GM12878 (cell line): ENCODE measurements at regions not wholly inside any gene's neighbourhood (a gene's known extent, or its start where the extent isn't known, plus 50 kb on each side); places are given as distances from the start of the nearest gene placed in this dataset.

ENCODE experiments used
- ASH2L ChIP-seq: fragments of 300-600, 200-600 bp; sonication (generic); IDR thresholded peaks from 2 replicates; pipeline ENCODE4 v1.6.1; 2017; ENCODE audit warnings: low read depth, mild to moderate bottlenecking, borderline replicate concordance
- BHLHE40 ChIP-seq, 2 experiments: fragments of 450-650 bp in 1 of 2; IDR thresholded peaks; 2 replicates each; pipeline ENCODE4 v1.6.1; 2011 to 2017; ENCODE audit warnings: low read depth in 2 of 2, borderline replicate concordance in 1 of 2, improper control_type of control experiment in 1 of 2, low read length in 1 of 2, mild to moderate bottlenecking in 1 of 2
- CREB1 ChIP-seq: IDR thresholded peaks from 2 replicates; pipeline ENCODE4 v1.6.1; 2012; ENCODE audit warnings: low read depth, mild to moderate bottlenecking, inconsistent platforms
- FOXM1 ChIP-seq: IDR thresholded peaks from 2 replicates; pipeline ENCODE4 v1.6.1; 2012; ENCODE audit warnings: low read depth, mild to moderate bottlenecking, inconsistent platforms, low read length, moderate library complexity
- IKZF2 ChIP-seq, 2 experiments: fragments of 450-650 bp; IDR thresholded peaks; 2 replicates each; pipeline ENCODE4 v1.6.1; 2017; ENCODE audit warnings: mild to moderate bottlenecking in 2 of 2, moderate library complexity in 2 of 2
- KDM1A ChIP-seq: fragments of 200-600 bp; sonication (generic); IDR thresholded peaks from 2 replicates; pipeline ENCODE4 v1.6.1; 2016; ENCODE audit warnings: borderline replicate concordance
- NRF1 ChIP-seq: conservative IDR thresholded peaks from 2 replicates; pipeline ENCODE4 v1.6.1; 2011; ENCODE audit warnings: mild to moderate bottlenecking, low read depth, low read length, improper control_type of control experiment
- POU2F2 ChIP-seq: IDR thresholded peaks from 3 replicates; pipeline ENCODE4 v1.6.1; 2011; ENCODE audit warnings: low read depth, mild to moderate bottlenecking, low read length, borderline replicate concordance
- RFX5 ChIP-seq: IDR thresholded peaks from 2 replicates; pipeline ENCODE4 v1.6.1; 2011; ENCODE audit warnings: low read depth, low read length, improper control_type of control experiment
- SRF ChIP-seq, 2 experiments: IDR thresholded peaks; 2 replicates each; pipeline ENCODE4 v1.6.1; 2011; ENCODE audit warnings: low read depth in 2 of 2, low read length in 2 of 2, mild to moderate bottlenecking in 1 of 2, moderate library complexity in 1 of 2
- TBL1XR1 ChIP-seq: IDR thresholded peaks from 2 replicates; pipeline ENCODE4 v1.6.1; 2012; ENCODE audit warnings: low read depth, low read length, improper control_type of control experiment
- ZSCAN29 ChIP-seq: fragments of 450-650 bp; IDR thresholded peaks from 2 replicates; pipeline ENCODE4 v1.6.1; 2017; ENCODE audit warnings: mild to moderate bottlenecking, moderate library complexity
- TF ChIP-seq, protein P1 (sequence below): IDR thresholded peaks from 2 replicates; pipeline ENCODE4 v1.6.1; 2011; ENCODE audit warnings: low read depth, low read length, improper control_type of control experiment, borderline replicate concordance
- TF ChIP-seq, protein P2 (sequence below), 3 experiments: IDR thresholded peaks in 2 of 3; conservative IDR thresholded peaks in 1 of 3; 2 replicates each; pipeline ENCODE4 v1.5.1; 2011; ENCODE audit warnings: low read depth in 3 of 3, low read length in 3 of 3, mild to moderate bottlenecking in 3 of 3, control low read depth in 2 of 3, moderate library complexity in 2 of 3, inconsistent platforms in 1 of 3, mixed read lengths in 1 of 3; ENCODE audit not compliant: control insufficient read depth in 2 of 3, insufficient read depth in 1 of 3; ENCODE audit errors: extremely low read depth in 1 of 3

DNA sequence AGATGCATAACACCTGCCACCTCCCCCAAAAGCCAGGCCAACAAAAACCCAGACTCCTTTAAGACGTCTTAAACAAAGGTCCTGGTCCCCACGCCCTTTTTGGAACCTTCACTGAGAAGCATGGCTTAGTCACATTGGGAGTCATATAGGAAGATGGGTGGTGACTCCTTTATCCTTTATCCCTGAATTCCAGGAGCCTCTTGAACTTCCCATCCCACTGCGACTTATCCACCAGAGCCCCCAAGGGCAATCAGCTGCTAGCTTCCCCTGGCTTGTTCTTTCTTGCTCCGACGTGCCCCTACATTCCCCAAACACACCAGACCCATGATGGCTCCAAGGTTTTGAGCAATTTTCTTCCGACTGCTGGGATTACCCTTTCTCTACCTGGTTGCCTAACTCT is 567.0 kb upstream of the CADM1 start:
- TF ChIP-seq IKZF2 (IDR thresholded peaks at IDR 0.05) (no peak), TBL1XR1 (no peak), SRF (IDR thresholded peaks at IDR 0.05; ENCODE audit: low read depth in 2 of 2, low read length in 2 of 2) (no peak), ZSCAN29 (no peak), RFX5 (no peak), CREB1 (no peak), KDM1A (no peak), NRF1 (no peak), FOXM1 (no peak), ASH2L (no peak), BHLHE40 (IDR thresholded peaks at IDR 0.05; ENCODE audit: borderline replicate concordance in 1 of 2, low read depth in 2 of 2, low read length in 1 of 2) (no peak), POU2F2 (no peak)
- TF ChIP-seq, protein P1, sequence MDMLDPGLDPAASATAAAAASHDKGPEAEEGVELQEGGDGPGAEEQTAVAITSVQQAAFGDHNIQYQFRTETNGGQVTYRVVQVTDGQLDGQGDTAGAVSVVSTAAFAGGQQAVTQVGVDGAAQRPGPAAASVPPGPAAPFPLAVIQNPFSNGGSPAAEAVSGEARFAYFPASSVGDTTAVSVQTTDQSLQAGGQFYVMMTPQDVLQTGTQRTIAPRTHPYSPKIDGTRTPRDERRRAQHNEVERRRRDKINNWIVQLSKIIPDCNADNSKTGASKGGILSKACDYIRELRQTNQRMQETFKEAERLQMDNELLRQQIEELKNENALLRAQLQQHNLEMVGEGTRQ = no peak
- TF ChIP-seq, protein P2, sequence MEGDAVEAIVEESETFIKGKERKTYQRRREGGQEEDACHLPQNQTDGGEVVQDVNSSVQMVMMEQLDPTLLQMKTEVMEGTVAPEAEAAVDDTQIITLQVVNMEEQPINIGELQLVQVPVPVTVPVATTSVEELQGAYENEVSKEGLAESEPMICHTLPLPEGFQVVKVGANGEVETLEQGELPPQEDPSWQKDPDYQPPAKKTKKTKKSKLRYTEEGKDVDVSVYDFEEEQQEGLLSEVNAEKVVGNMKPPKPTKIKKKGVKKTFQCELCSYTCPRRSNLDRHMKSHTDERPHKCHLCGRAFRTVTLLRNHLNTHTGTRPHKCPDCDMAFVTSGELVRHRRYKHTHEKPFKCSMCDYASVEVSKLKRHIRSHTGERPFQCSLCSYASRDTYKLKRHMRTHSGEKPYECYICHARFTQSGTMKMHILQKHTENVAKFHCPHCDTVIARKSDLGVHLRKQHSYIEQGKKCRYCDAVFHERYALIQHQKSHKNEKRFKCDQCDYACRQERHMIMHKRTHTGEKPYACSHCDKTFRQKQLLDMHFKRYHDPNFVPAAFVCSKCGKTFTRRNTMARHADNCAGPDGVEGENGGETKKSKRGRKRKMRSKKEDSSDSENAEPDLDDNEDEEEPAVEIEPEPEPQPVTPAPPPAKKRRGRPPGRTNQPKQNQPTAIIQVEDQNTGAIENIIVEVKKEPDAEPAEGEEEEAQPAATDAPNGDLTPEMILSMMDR (IDR thresholded peaks at IDR 0.05 in 2 of 3, conservative IDR thresholded peaks at IDR 0.05 in 1 of 3; ENCODE audit: control insufficient read depth in 2 of 3, extremely low read depth in 1 of 3, insufficient read depth in 1 of 3, low read depth in 3 of 3, low read length in 3 of 3) = no peak
